Chondrocyte (in vitro differentiated cells): ENCODE measurements at regions not wholly inside any gene's neighbourhood (a gene's known extent, or its start where the extent isn't known, plus 50 kb on each side); places are given as distances from the start of the nearest gene placed in this dataset.
"Not testable (repeated sequence)": the region's sequence is repeated elsewhere in the genome, so short reads cannot be mapped to it uniquely, and the experiment has no call there.

Experiments used
- DNase-seq: peaks from one replicate; pipeline ENCODE4 v3.0.0; 2021; ENCODE audit warnings: mixed read lengths, low spot score
- H3K27ac Mint-ChIP-seq: one replicate; pipeline ENCODE4 v1.8.0; 2021; ENCODE audit warnings: mild to moderate bottlenecking, moderate library complexity, mixed read lengths; ENCODE audit not compliant: unreplicated experiment
- H3K27me3 Mint-ChIP-seq: 2 replicates; pipeline ENCODE4 v1.8.0; 2021; ENCODE audit warnings: low read depth, mixed read lengths
- H3K36me3 Mint-ChIP-seq: 2 replicates; pipeline ENCODE4 v1.8.0; 2021; ENCODE audit warnings: low read depth, mixed read lengths
- H3K4me1 Mint-ChIP-seq: 2 replicates; pipeline ENCODE4 v1.8.0; 2021; ENCODE audit warnings: low read depth, mild to moderate bottlenecking, mixed read lengths
- H3K4me3 Mint-ChIP-seq: one replicate; pipeline ENCODE4 v1.8.0; 2021; ENCODE audit warnings: mild to moderate bottlenecking, moderate library complexity, mixed read lengths; ENCODE audit not compliant: unreplicated experiment
- H3K9me3 Mint-ChIP-seq: 2 replicates; pipeline ENCODE4 v1.8.0; 2021; ENCODE audit warnings: low read depth, mixed read lengths
- TF ChIP-seq, protein P1 (sequence below): fragments of 200-600 bp; sonication (generic); IDR thresholded peaks from 2 replicates; pipeline ENCODE4 v1.5.0; 2021; ENCODE audit warnings: antibody characterized with exemption, mild to moderate bottlenecking, moderate library complexity

DNA sequence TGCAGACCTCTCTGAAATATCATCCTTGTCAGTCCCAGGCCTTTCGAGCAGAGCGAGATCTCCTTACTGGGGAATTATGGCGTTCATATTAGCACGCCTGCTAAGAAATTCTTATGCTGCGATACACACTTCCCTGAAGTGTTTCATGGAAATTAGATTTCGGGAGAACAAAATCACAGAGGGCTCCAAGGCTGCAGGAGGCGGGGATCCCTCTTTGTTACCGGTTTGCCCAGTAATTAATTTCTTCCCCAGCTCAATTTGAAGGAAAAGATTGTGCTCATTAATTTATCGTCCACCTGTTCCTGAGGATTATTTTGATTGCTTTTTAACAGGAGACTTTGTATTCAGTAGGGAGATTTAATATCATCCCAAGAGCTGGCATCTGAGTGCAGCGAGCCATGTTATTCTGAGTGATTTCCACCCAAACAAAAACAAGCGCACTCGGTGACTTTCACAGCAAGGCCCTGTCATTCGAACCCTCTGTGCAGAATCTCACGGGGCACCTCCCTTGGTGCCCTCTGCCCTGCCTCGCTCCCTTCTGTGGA lies 202.3 kb upstream of the GALNT2 start:
- no peak for DNase-seq
- H3K36me3 Mint-ChIP-seq, result no peaks in the 10 kb centered on the region
- H3K4me3 Mint-ChIP-seq, result no peak overlapping the region
- H3K4me1 Mint-ChIP-seq, result peaks cover 24% of the 10 kb centered on the region
- TF ChIP-seq, protein P1, sequence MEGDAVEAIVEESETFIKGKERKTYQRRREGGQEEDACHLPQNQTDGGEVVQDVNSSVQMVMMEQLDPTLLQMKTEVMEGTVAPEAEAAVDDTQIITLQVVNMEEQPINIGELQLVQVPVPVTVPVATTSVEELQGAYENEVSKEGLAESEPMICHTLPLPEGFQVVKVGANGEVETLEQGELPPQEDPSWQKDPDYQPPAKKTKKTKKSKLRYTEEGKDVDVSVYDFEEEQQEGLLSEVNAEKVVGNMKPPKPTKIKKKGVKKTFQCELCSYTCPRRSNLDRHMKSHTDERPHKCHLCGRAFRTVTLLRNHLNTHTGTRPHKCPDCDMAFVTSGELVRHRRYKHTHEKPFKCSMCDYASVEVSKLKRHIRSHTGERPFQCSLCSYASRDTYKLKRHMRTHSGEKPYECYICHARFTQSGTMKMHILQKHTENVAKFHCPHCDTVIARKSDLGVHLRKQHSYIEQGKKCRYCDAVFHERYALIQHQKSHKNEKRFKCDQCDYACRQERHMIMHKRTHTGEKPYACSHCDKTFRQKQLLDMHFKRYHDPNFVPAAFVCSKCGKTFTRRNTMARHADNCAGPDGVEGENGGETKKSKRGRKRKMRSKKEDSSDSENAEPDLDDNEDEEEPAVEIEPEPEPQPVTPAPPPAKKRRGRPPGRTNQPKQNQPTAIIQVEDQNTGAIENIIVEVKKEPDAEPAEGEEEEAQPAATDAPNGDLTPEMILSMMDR, result no peak
- H3K27ac Mint-ChIP-seq, result no peak overlapping the region
- H3K27me3 Mint-ChIP-seq, result no peaks in the 10 kb centered on the region
- H3K9me3 Mint-ChIP-seq, result no peaks in the 10 kb centered on the region

DNA sequence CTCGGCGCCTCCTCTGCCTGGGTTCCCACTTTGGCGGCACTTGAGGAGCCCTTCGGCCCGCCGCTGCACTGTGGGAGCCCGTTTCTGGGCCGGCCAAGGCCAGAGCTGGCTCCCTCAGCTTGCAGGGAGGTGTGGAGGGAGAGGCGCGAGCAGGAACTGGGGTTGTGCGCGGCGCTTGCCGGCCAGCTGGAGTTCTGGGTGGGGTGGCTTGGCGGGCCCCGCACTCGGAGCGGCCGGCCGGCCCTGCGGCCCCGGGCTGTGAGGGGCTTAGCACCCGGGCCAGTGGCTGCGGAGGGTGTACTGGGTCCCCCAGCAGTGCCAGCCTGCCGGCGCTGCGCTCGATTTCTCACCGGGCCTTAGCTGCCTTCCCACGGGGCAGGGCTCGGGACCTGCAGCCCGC lies 201.7 kb upstream of the GALNT2 start:
- not testable (repeated sequence) for DNase-seq, H3K27ac Mint-ChIP-seq, H3K9me3 Mint-ChIP-seq, H3K4me3 Mint-ChIP-seq, H3K27me3 Mint-ChIP-seq, H3K36me3 Mint-ChIP-seq
- H3K4me1 Mint-ChIP-seq, result peaks cover 27% of the 10 kb centered on the region

DNA sequence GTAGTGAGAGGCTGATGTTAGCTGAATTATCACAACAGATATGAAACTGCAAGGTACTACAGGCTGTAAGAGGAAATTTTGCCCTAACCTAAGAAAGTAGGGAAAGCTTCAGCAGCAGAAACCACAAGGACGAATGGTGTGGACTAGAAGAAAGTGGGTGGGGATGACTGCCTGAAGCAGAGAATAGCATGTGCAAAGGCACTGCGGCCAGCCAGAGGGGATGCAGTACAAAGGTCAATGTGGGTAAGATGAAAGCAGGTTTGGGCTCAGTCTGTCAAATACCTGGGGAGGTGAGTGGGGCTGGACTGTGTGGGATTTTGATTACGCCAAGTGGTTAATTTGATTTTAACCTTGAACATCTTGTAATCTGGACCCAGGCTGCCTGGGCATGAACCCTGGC lies 199.3 kb upstream of the GALNT2 start:
- H3K4me1 Mint-ChIP-seq, result peaks cover 23% of the 10 kb centered on the region
- H3K27ac Mint-ChIP-seq, result no peak overlapping the region
- DNase-seq, result no peak
- no peaks in the 10 kb centered on the region for H3K36me3 Mint-ChIP-seq
- H3K4me3 Mint-ChIP-seq, result no peak overlapping the region
- H3K9me3 Mint-ChIP-seq, result no peaks in the 10 kb centered on the region
- TF ChIP-seq, protein P1, result no peak
- no peaks in the 10 kb centered on the region for H3K27me3 Mint-ChIP-seq

DNA sequence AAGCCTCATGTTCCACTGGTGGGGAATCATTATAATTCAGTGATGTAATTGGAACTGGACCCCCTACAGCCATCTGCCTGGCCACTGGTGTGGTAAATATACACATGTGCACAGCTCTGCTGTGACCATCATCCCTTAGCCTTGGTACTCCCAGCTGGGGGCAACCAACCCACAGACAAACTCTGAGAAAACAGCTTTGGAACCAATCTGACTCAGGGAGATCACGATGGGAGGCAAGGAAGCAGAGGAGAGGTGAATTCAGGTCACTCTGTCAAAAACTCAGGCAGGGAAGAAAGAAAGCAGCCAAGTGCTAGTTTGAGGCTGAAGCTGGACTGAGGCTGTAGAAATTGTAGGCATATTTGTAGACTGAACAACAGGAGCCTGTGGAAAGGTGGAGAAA lies 197.8 kb upstream of the GALNT2 start:
- Mint-ChIP-seq H3K27me3 (no peaks in the 10 kb centered on the region), H3K36me3 (no peaks in the 10 kb centered on the region), H3K4me3 (no peak overlapping the region), H3K4me1 (peaks cover 15% of the 10 kb centered on the region), H3K27ac (no peak overlapping the region), H3K9me3 (no peaks in the 10 kb centered on the region)
- TF ChIP-seq, protein P1, result peak; percentile 35
- DNase-seq, result no peak

DNA sequence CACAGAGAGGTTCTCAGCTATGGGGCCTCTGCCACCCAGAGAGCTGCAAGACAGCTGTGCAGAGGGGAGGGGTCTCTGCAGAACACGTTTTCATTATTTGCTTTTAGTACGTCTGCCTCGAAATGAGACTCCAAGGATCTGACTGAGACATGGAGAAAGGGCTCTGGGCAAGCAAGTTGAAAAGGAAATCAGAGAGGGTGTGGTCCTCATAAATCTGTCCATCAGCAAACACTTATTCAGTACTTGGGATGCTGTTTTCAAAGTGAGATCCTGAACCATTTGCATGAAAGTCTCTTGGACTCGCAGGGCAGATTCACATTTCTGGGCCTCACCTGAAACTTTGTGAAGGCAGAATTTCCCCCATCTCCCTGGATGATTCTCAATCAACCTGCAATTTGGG lies 197.4 kb upstream of the GALNT2 start:
- Mint-ChIP-seq H3K4me1 (peaks cover 15% of the 10 kb centered on the region), H3K4me3 (no peak overlapping the region), H3K9me3 (no peaks in the 10 kb centered on the region), H3K27ac (no peak overlapping the region), H3K36me3 (no peaks in the 10 kb centered on the region), H3K27me3 (no peaks in the 10 kb centered on the region)
- TF ChIP-seq, protein P1, result no peak
- DNase-seq, result no peak

DNA sequence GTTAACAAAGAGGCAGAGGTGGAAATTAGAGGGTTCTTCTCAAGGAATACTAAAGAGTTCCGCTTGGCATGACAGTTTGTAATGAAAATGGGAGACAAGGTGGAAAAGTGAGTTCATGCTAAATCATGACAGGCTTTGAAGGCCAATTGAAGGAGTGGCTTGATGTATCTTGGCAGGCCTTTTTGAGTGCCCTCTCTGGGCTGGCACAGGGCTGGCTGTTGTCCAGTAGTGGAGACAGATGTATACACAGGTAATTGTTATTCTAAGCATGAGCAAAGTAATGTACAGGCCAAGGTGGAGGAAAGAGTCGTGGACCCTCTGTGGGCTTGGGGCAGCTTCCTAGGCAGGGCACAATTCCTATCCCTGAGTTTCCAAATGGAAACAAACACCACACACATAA lies 196.7 kb upstream of the GALNT2 start:
- Mint-ChIP-seq H3K9me3 (no peaks in the 10 kb centered on the region), H3K4me3 (no peak overlapping the region), H3K27ac (no peak overlapping the region), H3K4me1 (peaks cover 15% of the 10 kb centered on the region), H3K27me3 (no peaks in the 10 kb centered on the region), H3K36me3 (no peaks in the 10 kb centered on the region)
- TF ChIP-seq, protein P1, result no peak
- DNase-seq, result no peak
